OCI-LY1 (cell line): ENCODE measurements at regions not wholly inside any gene's neighbourhood (a gene's known extent, or its start where the extent isn't known, plus 50 kb on each side); places are given as distances from the start of the nearest gene placed in this dataset.

ENCODE experiments used
- H2AFZ ChIP-seq: fragments of 200-600 bp; sonication (generic), shearing (Covaris generic); 2 replicates; pipeline ENCODE4 v1.6.0; 2014; ENCODE audit warnings: antibody characterized with exemption, mild to moderate bottlenecking, low read length
- H3F3A ChIP-seq: fragments of 200-600 bp; sonication (generic), shearing (Covaris generic); 2 replicates; pipeline ENCODE4 v1.6.0; 2014; ENCODE audit warnings: mild to moderate bottlenecking, antibody characterized with exemption, low read length, moderate library complexity; ENCODE audit not compliant: insufficient read depth
- H3K27ac ChIP-seq: fragments of 200-600 bp; sonication (generic); 2 replicates; pipeline ENCODE4 v1.5.1; 2014; ENCODE audit warnings: low read length, mixed run types, mild to moderate bottlenecking, low read depth; ENCODE audit not compliant: poor library complexity, severe bottlenecking
- H3K27me3 ChIP-seq: fragments of 200-600 bp; sonication (generic); 2 replicates; pipeline ENCODE4 v1.6.0; 2014; ENCODE audit warnings: antibody characterized with exemption, mild to moderate bottlenecking, low read length, moderate library complexity; ENCODE audit not compliant: insufficient read depth
- H3K36me3 ChIP-seq: fragments of 200-600 bp; sonication (generic); 2 replicates; pipeline ENCODE4 v1.6.1; 2014; ENCODE audit warnings: mild to moderate bottlenecking, antibody characterized with exemption, low read length, moderate library complexity, mixed read lengths; ENCODE audit not compliant: insufficient read depth
- H3K4me1 ChIP-seq: fragments of 200-600 bp; sonication (generic); 2 replicates; pipeline ENCODE4 v1.5.1; 2014; ENCODE audit warnings: mild to moderate bottlenecking, low read length, moderate library complexity; ENCODE audit not compliant: insufficient read depth, severe bottlenecking
- H3K4me2 ChIP-seq: fragments of 200-600 bp; sonication (generic), shearing (Covaris generic); 2 replicates; pipeline ENCODE4 v1.6.1; 2014; ENCODE audit warnings: low read length
- H3K4me3 ChIP-seq: fragments of 200-600 bp; sonication (generic); 2 replicates; pipeline ENCODE4 v1.5.1; 2014; ENCODE audit warnings: low read length, low read depth, mild to moderate bottlenecking, mixed read lengths; ENCODE audit not compliant: poor library complexity, severe bottlenecking
- H3K79me2 ChIP-seq: fragments of 200-600 bp; shearing (Covaris generic); 2 replicates; pipeline ENCODE4 v1.6.1; 2016; ENCODE audit warnings: mixed run types, low read length, mixed read lengths; ENCODE audit not compliant: insufficient read depth
- H3K9ac ChIP-seq: fragments of 200-600 bp; sonication (generic), shearing (Covaris generic); 2 replicates; pipeline ENCODE4 v1.6.1; 2014; ENCODE audit warnings: mild to moderate bottlenecking, low read length, mixed read lengths
- H3K9me2 ChIP-seq: fragments of 200-600 bp; sonication (generic), shearing (Covaris generic); 2 replicates; pipeline ENCODE4 v1.6.1; 2014; ENCODE audit warnings: low read depth, mild to moderate bottlenecking, low read length, mixed read lengths
- H3K9me3 ChIP-seq: fragments of 200-600 bp; shearing (Covaris generic); 2 replicates; pipeline ENCODE4 v1.6.1; 2014; ENCODE audit warnings: low read length, mixed read lengths
- H4K20me1 ChIP-seq: fragments of 200-600 bp; sonication (generic), shearing (Covaris generic); 2 replicates; pipeline ENCODE4 v1.6.0; 2016; ENCODE audit warnings: mild to moderate bottlenecking, low read length; ENCODE audit not compliant: insufficient read depth
- EZH2 ChIP-seq: fragments of 200-600 bp; sonication (generic), shearing (Covaris generic); IDR thresholded peaks from 2 replicates; pipeline ENCODE4 v1.8.0; 2017; ENCODE audit warnings: borderline replicate concordance, mixed run types, mild to moderate bottlenecking, antibody characterized with exemption, low read length, moderate library complexity, mixed read lengths
- TF ChIP-seq, protein P1 (sequence below): fragments of 200-600 bp; sonication (generic), shearing (Covaris generic); IDR thresholded peaks from 2 replicates; pipeline ENCODE4 v1.5.1; 2017; ENCODE audit warnings: mild to moderate bottlenecking, antibody characterized with exemption, low read length, moderate library complexity, mixed read lengths

GRCh38 chr2:147607379-147607778 is 237.4 kb upstream of the ACVR2A start:
- no peaks in the 10 kb centered on the region for H3K79me2 ChIP-seq
- no peaks in the 10 kb centered on the region for H3K27me3 ChIP-seq
- H2AFZ ChIP-seq, result no peak overlapping the region
- no peak overlapping the region for H3K9ac ChIP-seq
- H3K4me2 ChIP-seq, result no peak overlapping the region
- no peak overlapping the region for H3K27ac ChIP-seq
- H4K20me1 ChIP-seq, result no peaks in the 10 kb centered on the region
- no peak for TF ChIP-seq EZH2
- TF ChIP-seq, protein P1, sequence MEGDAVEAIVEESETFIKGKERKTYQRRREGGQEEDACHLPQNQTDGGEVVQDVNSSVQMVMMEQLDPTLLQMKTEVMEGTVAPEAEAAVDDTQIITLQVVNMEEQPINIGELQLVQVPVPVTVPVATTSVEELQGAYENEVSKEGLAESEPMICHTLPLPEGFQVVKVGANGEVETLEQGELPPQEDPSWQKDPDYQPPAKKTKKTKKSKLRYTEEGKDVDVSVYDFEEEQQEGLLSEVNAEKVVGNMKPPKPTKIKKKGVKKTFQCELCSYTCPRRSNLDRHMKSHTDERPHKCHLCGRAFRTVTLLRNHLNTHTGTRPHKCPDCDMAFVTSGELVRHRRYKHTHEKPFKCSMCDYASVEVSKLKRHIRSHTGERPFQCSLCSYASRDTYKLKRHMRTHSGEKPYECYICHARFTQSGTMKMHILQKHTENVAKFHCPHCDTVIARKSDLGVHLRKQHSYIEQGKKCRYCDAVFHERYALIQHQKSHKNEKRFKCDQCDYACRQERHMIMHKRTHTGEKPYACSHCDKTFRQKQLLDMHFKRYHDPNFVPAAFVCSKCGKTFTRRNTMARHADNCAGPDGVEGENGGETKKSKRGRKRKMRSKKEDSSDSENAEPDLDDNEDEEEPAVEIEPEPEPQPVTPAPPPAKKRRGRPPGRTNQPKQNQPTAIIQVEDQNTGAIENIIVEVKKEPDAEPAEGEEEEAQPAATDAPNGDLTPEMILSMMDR, result no peak
- no peaks in the 10 kb centered on the region for H3K9me2 ChIP-seq
- H3K36me3 ChIP-seq, result no peaks in the 10 kb centered on the region
- H3K4me3 ChIP-seq, result no peak overlapping the region
- no peaks in the 10 kb centered on the region for H3K9me3 ChIP-seq
- no peaks in the 10 kb centered on the region for H3F3A ChIP-seq
- no peaks in the 10 kb centered on the region for H3K4me1 ChIP-seq

DNA sequence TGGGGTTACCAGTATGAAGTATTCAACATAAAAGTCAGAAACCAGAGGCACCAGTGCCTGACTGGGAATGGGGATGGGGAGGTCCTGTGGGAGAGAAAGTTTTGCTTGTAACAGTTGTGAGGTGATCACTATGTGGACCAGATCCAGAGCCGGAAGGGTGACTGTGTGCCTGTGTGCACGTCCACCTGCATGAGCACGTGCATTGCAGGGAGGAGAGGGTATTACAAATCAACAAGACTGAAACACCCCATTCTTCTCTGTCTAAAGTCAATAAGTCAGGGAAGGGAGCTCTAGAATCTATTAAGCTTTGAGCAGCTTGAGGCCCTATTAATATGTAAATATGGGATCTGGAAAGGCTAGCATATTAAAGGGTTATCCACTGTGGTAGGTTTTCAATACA is 241.0 kb upstream of the ACVR2A start:
- TF ChIP-seq EZH2, result no peak
- TF ChIP-seq, protein P1, result no peak
- no peaks in the 10 kb centered on the region for H3K36me3 ChIP-seq
- H3K27ac ChIP-seq, result no peak overlapping the region
- H3K79me2 ChIP-seq, result no peaks in the 10 kb centered on the region
- H2AFZ ChIP-seq, result no peak overlapping the region
- H3K9me2 ChIP-seq, result no peaks in the 10 kb centered on the region
- H3K4me1 ChIP-seq, result no peaks in the 10 kb centered on the region
- no peaks in the 10 kb centered on the region for H3K27me3 ChIP-seq
- no peak overlapping the region for H3K4me2 ChIP-seq
- no peak overlapping the region for H3K4me3 ChIP-seq
- H3K9me3 ChIP-seq, result no peaks in the 10 kb centered on the region
- no peaks in the 10 kb centered on the region for H4K20me1 ChIP-seq
- no peak overlapping the region for H3K9ac ChIP-seq
- H3F3A ChIP-seq, result no peaks in the 10 kb centered on the region

- Histone ChIP-seq H3K9ac (no peak overlapping the region), H3F3A (no peaks in the 10 kb centered on the region), H3K9me3 (no peaks in the 10 kb centered on the region), H3K27me3 (no peaks in the 10 kb centered on the region), H3K36me3 (no peaks in the 10 kb centered on the region), H3K9me2 (no peaks in the 10 kb centered on the region), H3K4me2 (no peak overlapping the region), H4K20me1 (no peaks in the 10 kb centered on the region), H3K27ac (no peak overlapping the region), H3K79me2 (no peaks in the 10 kb centered on the region), H3K4me3 (no peak overlapping the region), H2AFZ (no peak overlapping the region), H3K4me1 (no peaks in the 10 kb centered on the region)
- no peak for TF ChIP-seq EZH2
- TF ChIP-seq, protein P1, result no peak
These were observed 241.4 kb upstream of the ACVR2A start for GRCh38 chr2:147603447-147603846.
